CD4-positive, alpha-beta T cell treated with Interferon alpha-2 for 1 hour (primary cell): ENCODE measurements at regions not wholly inside any gene's neighbourhood (a gene's known extent, or its start where the extent isn't known, plus 50 kb on each side); places are given as distances from the start of the nearest gene placed in this dataset.
"Not testable (repeated sequence)": the region's sequence is repeated elsewhere in the genome, so short reads cannot be mapped to it uniquely, and the experiment has no call there.

Source experiments
- DNase-seq, 2 donors: peaks; one replicate each; pipeline ENCODE4 v3.0.0-alpha.2; 2020 to 2022

DNA sequence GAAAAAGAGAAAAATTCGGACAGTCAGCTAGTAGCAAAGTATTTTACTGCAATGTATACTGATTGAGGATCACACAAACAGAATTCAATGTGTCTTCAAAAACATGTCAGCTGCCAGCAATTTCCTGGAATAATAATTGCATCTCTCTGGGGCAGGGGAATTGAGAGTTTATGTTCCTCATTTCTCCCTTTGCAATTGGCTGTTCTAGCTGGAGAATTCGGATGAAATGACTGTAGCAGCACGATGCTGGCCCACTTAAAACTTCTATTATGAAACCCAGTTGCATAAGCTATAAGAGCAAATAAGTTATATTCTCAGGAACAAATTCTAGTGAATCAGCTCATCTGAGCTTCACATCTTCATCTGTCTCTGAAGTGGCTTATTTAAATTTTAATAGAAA lies 99.9 kb upstream of the CPEB2 start:
- DNase-seq: no peak

DNA sequence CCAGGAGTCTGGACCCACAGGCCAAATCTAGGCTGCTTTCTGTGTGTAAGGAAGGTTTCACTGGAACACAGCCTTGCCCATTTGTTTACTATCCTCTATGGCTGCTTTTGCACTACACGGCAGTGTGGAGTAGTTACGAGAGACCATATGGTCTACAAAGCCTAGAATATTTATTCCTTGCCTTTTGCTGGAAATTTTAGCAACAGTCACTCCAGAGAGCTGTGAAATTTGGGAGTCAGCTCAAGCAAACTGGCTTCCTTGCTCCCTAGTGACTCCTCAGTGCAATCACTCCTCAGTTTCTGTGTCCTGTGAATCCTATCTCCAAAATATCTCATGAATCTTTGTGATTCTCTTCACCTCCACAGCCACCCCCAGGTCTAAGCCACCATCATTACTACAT lies 99.0 kb upstream of the CPEB2 start:
- DNase-seq: no peak

DNA sequence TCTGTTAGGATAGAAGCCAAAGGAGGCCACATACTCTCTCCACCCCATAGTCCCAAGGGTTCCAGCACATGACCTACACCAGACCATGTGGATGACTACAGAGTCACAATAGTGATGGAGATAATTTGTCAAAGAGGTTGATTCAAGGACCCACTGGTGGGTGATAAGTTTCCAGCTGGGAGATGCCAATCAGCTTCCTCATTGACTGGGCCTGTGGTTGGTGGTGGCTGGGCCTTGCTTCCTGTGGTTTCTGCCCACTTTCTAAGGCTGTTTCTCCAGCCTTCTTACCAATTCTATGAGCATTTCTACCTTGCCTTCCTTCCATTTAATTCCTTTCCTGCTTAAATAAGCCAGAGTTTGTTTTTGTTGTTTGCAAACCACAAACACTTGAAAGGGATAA lies 95.5 kb upstream of the CPEB2 start:
- DNase-seq: no peak

DNA sequence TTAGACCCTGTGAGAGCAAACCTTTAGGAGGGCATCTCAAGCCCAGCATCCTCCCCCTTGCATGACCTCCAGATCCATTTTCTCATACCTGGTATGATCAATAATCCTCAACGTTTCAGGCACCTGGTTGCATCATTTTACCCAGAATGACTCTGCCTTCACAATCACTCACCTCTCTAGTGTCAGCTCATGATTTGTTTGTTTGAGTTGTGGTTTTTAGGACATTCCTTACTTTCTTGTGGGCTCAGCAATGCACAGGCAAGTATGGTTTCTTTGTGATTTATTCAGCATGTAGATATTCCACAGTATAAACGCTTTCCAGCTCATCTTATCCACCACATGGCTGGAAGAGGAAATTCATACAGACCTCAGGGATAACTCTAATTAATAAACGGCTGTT lies 93.6 kb upstream of the CPEB2 start:
- no peak for DNase-seq

DNA sequence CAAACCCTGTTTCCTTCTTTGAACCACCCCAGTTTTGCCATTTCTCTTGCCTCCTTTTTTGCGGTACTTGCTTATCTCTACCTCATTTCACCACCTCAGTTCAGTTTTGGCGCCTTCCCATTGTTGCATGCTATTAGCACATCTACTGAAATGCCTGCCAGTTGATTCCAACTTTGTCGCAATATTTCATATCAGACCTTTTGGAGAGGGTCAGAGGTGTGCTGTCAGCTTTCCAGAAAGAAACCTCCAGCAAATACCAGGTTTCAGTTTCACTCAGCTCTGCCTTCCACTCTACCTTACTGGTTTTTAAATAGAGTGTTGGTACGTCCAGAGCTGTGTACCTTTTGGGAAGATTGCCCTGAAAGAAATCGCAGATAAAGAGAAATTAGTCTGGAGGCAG lies 91.9 kb upstream of the CPEB2 start:
- DNase-seq: no peak

DNA sequence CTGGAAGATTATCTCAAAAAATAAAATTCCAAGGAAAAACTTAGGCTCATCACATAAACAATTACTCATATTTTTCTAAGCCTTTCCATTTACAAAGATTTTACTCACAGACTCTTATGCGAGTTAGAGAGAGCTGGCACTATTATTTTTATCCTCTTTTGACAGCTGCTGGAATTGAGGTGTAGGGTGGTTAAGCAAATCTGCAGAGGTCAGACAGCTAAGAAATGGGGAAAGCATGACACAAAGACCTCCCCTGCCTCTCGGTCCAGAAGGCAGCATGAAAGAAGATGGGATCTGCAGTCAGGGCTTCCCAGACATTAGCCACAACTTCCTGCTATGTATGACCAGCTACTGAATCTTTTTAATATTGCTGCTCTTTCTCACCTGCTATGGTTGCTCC lies 89.9 kb upstream of the CPEB2 start:
- no peak for DNase-seq

DNA sequence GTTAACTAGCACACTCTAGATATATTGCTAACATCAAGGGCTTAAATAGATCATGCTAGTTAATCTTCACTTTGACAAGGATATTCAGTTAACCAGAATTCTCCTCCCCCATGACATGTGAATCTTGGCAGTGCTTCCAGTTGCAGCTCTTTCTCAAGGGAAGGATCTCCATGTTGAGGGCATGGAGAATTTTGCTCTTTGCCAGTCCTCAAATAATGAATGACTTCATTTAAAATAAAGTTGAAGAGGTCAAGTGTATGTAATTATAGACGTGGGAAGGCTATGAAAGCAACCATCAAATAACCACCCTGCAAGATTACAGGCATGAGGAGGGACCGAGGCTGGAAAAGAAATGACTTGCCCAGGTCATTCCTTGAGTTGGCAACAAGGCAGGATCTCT lies 87.3 kb upstream of the CPEB2 start:
- DNase-seq: no peak

DNA sequence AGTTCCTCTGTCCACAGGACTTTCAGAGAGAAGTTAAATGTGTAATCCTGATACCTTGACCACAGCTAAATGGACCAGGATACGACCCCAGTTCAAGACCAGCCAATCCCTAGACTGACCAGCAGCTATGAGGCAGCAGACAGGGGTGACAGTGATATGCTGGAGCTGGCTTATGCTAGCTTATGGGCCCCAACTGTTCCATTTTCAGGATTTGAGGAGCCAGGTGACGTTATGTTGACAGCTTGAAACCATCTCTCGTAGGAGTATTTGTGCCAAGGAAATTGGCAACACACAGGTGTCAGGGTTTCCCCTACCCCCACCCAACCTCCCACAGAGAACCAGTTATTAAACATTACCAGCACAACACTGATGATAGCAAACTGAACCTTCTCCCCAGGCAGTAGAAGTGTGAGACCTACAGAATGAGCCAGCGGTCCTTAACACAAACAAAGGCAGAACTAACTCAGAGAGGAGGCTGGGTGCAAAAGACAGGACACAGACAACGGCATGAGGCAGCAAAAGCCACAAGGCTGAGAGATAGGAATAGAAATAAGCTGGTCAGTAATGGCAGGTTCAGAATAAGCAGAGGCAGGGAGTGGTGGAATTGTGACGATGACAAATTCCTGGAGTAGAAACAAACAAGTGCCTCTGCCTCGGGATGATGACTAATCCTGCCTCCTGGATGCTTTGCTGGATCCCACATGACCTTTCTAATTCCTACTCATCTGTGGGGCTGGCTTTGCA lies 85.6 kb upstream of the CPEB2 start:
- DNase-seq: no peak

DNA sequence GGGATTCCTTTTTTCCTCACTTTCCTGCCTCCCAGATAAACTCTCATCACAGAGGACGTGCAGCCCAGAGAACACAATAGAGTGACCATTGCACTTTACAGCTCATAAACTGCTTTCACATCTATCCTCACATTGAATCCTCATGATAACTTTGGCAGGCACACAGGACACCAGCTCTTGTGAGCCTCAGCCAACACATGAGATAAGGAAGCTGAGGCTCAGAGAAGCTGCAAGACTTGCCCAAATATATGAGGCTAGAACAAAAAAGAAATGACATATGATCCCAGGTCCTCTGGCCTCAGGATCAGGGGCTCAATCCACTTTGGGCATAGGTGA lies 85.0 kb upstream of the CPEB2 start:
- DNase-seq: no peak

DNA sequence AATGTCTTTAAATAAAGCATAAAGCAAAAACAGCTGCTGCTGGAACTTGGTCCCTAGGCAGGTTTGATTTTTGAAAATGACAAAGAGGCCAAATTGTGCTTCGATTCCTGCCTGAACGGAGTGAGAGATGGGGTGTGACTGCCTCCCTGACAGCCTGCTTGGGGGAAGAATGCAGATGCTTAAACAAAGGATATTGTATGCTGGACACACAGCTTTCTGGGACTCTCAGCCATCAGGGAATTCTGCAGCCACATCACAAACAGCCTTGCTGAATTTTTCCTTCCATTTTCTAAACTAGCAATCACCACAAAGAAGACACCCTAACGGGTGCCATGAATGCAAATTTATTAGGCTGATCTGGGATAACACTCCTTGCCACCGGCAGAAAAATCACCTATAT lies 83.9 kb upstream of the CPEB2 start:
- no peak for DNase-seq

DNA sequence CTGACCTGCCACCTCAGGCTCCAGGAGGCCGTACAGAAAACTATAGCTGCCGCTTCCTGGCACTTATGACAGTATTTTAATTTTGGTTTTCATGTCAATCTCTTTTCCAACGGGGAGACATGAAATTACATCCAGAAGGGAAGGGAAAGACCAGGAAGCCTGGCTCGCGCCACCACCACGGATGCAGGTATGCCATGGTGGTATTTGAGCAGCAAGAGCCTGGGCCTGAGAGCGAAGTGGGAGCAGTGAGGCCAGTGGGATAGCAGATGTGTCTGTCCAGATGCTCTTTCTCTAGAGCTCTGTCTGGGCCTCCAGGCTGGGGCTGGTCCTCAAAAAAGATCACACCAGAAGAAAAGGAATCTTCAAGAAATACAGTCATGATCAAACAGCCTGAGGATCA lies 82.5 kb upstream of the CPEB2 start:
- DNase-seq: no peak

DNA sequence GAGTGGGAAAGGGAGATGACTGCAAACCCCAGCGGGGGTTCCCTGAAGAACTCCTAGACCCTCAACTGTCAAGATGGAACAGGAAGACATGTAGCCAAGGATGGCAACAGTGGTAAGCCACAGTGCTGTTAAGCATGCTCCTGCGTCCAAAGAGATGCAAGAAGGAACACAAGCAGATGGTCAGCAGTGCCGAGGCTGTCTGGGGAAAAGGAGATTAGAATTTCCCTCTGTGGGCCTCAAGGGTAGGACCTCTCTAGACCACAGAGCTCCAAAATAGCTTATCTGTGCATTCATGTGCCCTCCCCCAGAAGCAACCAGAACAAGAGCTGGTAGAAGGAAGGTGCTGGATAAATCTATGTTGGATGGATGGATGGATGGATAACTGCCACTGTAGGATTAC lies 82.0 kb upstream of the CPEB2 start:
- no peak for DNase-seq

DNA sequence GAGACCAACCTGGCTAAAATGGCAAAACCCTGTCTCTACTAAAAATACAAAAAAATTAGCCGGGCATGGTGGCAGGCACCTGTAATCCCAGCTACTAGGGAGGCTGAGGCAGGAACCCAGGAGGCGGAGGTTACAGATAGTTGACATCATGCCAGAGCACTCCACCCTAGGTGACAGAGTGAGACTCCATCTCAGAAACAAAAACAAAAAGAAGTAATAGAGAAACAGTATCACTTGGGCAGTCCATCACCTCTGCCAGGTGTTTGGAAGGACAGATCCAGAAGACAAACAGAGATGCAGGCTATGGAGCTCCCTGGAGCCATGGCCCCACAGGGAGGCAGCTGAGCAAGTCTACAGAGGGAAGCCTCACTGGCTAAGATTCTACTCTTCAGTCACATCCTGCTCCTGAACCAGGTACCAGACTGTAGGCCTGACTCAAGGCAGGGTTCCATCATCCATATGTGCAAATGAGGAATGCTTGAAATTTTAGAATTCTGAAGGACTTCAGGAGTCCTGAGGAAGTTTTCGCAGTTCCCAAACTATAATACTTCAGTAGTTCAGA lies 81.4 kb upstream of the CPEB2 start:
- DNase-seq: no peak

DNA sequence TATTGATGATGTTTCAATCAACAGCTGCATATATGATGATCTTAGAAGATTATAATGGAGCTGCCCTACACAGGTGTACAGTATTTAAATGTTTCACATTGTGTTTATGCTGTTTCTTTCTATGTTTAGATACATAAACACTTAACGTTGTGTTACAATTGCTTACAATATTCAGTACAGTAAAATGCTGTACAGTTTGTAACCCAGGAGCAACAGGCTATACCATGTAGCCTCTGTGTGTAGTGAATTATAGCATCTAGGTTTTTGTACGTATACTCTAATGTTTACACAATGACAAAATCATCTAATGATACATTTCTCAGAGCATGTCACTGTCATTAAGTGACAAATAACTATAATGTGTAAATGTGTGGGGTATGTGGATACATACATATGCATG lies 80.5 kb upstream of the CPEB2 start:
- not testable (repeated sequence) for DNase-seq

DNA sequence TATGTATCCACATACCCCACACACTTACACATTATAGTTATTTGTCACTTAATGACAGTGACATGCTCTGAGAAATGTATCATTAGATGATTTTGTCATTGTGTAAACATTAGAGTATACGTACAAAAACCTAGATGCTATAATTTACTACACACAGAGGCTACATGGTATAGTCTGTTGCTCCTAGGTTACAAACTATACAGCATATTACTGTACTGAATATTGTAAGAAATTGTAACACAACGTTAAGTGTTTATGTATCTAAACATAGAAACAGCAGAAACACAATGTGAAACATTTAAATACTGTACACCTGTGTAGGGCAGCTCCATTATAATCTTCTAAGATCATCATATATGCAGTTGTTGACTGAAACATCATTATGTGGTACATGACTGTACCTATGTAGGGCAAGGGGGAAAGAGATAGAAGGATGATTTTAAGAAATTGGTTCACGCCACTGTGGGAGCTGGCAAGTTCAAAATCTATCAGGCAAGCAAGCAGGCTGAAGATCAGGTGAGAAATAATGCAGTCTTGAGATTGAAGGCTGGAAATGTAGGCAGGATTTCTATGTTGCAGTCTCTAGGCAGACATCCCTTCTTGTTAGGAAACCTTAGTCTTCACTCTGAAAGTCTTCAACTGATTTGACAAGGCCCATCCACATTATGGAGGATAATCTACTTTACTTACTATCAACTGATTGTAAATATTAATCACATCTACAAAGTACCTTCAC lies 78.0 kb upstream of the CPEB2 start:
- DNase-seq: no peak

DNA sequence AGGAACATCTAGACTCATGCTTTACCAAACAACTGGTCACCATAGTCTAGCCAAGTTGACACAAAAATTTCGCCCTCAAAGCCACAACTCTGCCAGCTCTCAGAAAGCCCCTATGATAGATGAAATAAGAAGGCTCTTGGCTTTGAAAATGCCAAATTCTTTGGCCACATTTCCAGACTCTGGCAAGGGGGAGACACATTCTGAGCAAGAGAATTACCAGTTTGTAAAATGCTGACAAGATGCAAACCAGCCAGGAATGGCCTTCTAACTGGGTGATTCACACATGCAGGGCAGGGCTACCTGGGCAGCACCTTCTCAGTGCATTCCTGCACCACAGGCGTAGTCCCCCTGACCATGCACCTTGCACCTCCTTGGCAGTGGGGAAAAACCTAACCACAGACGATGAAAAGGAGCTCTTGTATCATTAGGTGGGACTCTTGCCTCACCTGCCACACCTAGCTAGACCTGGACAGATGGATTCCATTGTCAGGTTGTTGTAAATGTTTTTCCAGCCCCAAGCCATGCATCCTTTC lies 77.4 kb upstream of the CPEB2 start:
- DNase-seq: no peak

DNA sequence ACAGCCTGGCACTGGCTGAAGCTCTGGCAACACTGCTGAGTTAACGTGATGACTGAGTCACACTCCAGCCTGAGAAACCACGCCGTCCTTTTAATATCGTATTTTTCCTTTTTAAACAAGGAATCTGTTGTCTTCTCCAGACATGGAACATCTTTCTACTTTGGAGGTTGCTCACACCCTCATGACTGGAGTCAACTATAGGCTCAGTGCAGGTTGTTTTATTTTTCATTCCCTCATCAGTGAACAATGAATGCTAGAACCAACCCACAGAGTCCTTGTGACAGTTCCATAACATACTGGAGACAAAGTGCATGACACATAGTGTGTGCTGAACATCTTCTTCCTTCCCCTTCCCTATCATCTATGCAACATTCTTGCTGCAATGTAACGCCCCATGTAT lies 76.8 kb upstream of the CPEB2 start:
- DNase-seq: no peak

DNA sequence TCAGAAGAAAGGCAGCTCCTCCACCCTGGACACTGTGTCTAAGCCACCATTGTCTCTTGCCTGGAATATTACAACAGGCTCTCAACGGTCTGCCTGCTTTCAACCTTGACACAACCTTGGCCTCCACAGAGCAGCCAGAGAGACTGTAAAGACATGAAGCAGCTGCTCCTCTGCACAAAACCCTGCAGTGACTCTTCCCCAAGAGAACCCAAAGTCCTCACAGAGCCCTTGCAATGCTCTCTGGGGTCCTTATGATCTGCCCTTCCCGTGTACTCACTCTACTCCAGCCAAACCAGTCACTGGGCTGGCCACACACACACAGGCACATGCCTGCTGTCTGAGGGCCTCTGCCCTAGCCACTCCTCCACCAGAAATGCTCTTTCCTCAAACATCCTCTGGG lies 75.9 kb upstream of the CPEB2 start:
- no peak for DNase-seq

DNA sequence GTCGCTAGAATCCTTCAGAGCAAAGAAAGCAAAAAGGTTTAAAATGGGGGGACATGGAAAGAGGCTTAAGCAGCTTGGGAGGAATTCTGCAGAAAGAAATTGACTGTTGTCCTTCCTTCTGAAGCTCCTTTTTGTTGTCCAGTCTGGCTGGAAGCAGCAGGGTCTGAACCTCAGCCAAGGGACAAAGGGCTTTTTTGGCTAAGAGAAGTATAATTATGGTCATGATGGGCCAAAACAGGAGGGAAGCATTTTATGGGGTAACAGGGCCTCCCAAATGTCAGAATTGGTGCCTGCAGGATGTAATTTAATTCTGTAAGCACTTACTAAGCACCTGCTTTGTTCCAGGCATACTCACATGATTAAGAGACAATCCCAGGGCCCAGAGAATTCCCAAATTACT lies 74.2 kb upstream of the CPEB2 start:
- DNase-seq: no peak

DNA sequence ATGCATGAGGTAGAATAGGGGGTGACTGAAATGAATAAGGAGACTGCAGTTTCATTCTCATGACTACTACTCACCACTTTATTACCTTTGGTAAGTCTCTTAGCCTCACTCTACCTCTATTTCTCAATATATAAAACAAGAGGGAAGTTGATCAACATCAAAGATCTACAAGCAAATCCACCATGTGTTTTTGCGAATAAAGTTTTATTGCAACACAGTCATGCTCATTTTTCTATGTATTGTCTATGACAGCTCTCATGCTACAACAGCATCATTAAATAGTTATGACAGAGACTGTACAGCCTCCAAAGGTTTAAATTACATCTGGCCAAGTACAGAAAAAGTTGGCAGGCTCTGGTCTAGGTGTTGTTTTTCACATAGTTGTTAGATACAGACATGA lies 72.6 kb upstream of the CPEB2 start:
- no peak for DNase-seq

DNA sequence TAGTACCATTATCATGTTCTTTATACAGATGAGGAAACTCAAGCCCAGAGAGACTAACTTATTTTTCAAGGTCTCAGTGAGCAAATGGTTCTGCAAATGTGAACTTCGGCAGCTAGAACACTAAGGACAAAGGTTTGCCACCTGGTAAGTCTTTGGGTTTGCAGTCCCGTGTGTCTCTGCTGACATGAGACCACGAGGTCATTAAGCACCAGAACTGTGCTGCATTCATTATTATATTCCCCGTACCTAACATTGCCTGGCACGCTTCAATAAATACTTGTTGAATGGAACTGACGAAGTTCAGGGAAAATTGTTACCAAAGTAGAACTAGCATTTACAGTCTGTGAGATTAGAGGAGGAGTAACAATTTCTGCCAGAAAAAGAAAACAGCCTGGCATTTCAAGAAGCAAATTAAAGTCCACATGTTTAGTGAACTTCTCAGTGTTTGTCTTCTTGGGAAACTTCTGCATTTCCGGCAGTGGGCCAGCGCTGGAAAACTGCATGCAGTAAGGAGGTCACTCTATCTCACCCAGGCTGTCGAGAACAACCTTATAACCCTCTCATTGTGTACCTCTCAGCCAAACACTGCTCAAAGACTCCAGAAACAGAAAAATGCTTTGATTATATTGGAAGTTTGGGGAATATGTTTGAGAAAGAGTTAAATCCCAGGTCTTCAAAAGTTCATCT lies 67.4 kb upstream of the CPEB2 start:
- DNase-seq: no peak

DNA sequence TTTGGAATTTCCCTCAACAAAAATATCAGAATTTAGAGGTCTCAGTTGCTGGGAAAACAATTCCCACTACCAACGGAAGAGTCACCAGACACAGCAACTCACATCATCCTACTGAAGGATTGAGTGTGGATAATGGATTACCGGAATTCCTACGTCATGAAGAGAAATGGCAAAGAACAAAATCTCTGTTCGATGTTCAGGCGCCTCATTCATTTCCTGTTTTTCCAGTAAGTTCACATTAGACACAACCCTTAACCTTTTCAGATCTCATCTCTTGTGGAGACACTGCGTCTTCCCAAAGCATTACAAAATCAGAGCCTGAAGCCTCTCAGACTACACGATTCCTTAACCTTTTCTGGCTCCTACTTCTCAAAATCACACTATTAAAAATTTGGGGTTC lies 58.5 kb upstream of the CPEB2 start:
- DNase-seq: no peak

DNA sequence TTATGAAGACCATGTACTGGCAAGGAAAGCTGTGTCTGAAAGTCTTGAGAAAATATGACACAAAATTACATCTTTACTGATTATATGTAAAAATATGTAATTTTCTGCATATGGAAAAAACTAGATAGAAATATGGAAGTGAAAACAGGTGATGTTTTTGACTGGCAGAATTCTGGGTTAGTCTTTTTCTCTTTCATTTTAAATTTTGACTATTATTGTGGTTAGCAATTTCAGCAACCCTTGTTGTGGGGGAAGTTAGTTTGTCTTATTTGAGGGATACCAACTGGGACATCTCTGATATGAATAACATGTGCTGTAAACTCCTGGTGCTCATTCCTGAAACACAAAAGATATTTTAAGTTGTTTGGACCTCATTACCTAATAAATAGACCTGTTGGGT lies 49.9 kb upstream of the CPEB2 start:
- DNase-seq: no peak
